GM21576 (cell line): ENCODE measurements at regions not wholly inside any gene's neighbourhood (a gene's known extent, or its start where the extent isn't known, plus 50 kb on each side); places are given as distances from the start of the nearest gene placed in this dataset.

ENCODE experiments used
- ATAC-seq: cut with Tn5 transposase; IDR thresholded peaks from one replicate; pipeline ENCODE4 v1.9.1; 2021; ENCODE audit warnings: mild to moderate bottlenecking, moderate library complexity; ENCODE audit not compliant: unreplicated experiment

DNA sequence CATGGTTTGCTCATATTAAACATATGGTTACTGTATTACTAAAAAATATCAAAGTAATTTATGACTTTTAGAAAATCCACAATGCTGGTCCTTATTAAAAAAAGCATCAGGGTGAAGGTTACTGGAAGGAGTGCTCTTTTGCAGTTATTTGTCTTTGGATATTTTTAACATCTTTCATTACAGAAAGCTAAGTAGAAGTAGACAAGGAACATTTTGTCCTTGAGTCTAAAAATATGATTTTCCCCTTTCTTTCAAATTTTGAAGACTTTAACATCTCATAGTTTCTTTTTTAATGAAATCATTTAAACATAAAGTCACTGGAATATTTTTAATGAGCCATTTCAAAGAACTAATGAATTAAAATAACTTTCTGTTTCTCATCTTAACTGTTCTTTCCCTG is 110.1 kb upstream of the TNS3 start:
- no peak for ATAC-seq

DNA sequence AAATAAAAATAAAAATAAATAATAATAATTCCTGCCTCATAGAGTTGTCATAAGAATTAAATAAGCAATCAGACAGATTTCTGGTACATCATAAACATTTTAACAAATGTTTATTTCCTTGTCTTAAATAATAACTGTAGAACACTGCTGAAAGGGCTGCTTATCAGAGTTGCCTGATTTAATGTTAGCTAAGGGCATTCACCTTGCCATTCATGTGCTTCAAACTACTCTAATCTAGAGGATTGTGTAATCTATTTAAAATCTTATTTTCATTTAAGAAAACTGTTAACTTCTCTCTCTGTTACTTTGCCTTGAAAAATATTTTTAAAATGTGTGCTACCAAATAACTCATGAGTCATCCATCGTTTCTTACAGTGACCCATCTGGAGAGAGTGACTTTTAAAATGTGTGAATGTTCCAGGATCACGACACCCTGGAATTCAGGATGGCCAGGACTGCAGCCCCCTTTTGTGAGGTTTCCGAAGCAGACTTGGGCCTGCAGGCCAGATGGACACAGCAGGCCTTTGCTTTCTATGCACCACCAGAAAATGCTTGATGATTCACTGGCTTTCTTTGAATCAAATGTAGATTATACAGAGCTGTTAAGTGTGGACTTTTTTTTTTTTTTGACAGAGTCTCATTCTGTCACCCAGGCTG is 109.1 kb upstream of the TNS3 start:
- ATAC-seq = no peak

DNA sequence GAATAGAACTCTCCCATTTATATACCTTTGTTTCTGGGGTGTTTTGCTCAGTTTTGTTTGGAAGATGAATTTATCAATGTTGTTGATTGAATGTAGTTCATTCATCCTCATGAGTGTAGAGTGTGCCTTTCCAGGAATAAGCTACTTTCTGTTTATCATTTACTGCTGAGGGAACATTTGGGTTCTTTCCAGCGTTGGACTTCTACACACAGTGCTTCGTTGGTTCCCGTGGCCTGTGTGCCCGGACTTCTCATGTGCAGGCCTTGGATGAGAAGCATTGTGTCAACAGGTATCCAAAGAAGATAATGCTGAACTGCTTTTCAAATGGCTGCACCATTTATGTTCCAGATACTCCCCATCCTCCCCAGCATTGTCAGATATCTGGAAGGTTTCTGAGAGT is 107.6 kb upstream of the TNS3 start:
- no peak for ATAC-seq

DNA sequence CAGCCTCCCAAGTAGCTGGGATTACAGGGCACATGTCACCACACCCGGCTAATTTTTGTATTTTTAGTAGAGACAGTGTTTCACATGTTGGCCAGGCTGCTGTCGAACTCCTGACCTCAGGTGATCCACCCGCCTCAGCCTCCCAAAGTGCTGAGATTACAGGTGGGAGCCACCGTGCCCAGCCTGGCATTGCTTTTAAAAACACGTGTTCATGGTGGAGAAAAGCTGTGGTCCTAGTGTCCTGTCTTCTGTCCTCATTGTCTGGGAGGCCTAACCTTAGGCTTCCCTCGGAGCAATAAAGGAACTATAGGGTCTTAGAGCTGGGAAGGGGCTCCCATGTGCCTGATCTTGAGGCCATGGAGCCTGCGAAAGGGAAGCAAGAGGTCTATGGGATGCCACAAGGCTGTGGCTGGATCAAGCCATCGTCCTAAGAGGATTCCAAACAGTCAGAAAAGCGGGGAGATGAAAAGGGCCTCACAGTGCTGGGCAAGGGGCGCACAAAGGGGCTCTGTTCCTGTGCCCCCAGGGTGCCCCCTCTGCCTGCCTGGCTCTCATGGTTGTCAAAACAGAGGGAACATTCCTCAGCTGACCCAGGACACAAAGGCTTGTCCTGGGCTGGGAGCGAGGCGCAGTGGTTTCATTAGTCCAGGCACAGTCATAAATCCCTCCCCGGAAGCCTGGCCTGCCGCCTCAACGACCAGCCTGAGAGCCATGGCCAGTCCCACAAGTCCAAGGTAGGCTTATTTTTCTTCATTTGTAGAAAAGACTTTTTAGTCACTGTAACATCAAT is 106.6 kb upstream of the TNS3 start:
- ATAC-seq = no peak

DNA sequence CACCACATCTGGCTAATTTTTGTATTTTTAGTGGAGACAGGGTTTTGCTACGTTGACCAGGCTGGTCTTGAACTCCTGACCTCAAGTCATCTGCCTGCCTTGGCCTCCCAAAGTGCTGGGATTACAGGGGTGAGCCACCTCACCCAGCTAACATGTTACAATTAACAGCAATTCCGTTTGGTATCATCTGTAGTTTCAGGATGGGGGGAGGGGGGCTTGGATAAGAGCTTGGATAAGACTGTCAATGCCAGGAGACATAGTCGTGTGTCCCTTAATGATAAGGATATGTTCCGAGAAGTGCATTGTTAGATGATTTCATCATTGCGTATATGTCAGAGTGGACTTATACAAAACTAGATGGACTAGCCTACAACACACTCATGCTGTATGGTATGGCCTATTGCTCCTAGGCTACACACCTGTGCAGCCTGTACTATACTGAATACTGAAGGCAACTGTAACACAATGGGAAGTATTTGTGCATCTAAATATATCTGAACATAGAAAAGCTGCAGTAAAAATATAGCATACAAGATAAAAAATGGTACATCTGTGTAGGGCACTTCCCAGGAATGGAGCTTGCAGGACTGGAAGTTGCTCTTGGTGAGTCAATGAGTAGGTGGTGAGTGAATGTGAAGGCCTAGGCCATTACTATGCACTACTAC is 103.9 kb upstream of the TNS3 start:
- ATAC-seq = no peak

DNA sequence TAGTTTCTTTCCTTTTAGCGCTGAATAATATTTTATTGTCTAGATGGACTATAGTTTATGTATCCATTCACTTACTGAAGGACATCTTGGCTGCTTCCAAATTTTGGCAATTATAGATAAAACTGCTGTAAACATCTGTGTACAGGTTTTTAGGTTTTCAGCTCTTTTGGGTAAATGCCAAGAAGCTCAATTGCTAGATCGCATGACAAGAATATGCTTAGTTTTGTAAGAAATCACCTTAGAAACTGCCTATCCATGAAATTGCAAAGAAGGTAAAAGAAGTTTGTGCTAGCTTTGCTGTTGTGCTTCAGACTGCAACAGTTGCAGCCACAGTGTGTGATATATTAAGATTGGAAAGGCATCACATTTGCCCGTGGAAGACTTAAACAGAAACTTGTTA is 103.2 kb upstream of the TNS3 start:
- no peak for ATAC-seq

DNA sequence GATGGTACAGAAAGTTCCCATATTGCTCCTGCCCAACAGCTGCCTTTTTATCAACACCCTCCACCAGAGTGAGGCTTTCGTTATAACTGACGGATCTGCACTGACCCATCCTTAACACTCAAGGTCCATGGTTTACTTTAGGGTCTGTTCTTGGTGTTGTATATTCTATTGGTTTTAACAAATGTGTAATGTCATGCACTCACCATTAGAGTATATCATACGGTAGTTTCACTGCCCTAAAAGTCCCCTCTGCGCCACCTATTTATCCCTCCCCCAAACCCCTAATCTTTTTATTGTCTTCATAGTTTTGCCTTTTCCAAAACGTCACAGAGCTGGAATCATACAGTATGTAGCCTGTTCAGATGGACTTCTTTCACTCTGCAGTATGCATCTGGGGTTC is 102.8 kb upstream of the TNS3 start:
- no peak for ATAC-seq

DNA sequence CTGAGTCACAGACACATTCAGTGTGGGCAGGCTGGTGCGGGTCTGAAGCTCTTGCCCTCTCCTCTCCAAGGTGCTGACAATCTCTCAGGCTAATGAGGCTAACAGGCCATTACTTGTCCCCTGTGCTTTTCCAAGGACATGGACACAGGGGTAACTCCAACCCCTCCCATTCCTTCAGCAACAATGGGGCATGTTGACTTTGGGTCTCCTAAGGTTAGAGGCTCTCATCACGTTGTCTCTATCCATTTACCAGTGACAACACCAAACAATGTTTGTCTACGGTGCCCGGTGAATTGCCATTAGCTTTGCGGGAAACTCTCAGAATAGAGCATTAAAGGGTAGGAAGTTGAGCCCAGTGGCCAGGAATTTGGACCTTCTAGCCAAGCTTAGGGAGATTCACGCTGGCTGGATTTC is 101.6 kb upstream of the TNS3 start:
- ATAC-seq = no peak

DNA sequence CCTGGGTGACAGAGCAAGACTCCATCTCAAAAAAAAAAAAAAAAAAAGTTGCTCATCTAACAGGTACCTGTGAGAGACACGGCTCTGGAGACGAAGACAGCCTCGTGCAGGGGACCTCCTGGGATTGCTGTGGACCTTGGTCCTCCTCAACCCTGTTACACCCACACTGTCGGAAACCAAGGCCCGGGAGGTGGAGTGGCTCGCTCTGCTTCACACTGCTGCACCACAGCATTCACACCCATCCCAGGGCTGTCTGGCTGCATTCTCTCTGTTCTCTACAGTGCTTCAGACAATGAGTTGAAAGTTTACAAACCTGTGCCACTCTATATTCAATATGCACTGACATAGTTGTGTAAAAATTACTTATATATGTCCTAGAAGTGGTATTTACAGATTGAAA is 101.0 kb upstream of the TNS3 start:
- no peak for ATAC-seq

DNA sequence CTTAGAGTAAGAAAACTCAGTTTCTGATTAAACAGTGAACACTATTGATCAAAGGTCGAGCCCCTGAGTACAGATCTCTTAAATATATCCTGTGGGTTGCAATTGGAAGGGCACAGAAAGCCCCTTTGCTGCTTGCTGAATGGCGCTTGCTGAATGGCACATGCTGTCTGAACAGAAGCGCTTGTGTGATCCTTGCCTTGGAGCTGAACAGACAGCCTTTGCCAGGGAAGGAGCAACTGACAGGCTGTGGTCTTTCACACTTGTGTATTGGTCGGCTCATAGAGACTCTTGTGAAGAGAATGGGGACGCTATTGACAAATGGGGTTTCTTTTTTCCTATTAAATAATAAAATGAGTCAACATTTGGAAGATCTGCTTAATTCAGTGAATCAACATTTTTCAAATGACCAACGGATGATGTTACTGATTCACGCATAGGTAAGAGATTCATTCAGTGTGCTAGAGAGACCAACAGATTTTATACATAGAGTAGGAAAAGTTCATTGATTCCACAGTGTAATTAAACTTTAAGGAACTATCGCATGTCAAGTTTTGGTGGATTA is 99.4 kb upstream of the TNS3 start:
- no peak for ATAC-seq

DNA sequence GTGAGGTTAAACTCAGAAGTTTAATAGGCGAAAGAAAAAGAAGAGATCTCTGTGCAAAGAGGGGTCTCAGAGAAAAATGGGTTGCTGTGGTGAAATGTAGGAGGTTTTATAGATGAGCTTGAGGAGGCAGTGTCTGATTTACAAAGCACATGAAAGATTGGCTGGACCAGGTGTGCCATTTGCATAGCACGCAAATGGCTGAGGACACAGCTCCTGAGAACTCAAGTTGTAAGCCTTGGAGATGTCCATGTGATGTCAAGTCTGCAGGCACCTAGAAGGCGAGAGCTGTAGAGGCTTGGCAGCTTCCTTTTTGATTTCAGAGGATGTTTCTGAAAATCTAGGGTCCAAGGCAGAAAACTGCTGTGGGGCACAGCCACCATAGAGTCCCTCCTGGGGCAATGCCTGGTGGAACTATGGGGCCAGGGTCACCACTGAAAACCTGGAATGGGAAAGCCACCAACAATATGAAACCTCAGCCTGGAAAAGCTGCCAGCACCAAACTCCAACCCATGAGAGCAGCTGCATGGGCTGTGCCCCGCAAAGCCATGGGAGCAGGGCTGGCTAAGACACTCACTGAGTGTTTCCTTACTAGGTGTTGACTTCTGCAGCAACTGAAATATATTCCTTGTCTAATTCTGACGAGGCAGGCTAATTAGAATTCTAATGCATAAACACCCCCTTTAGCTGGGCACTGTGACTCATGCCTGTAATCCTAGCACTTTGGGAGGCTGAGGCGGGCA is 96.9 kb upstream of the TNS3 start:
- no peak for ATAC-seq

DNA sequence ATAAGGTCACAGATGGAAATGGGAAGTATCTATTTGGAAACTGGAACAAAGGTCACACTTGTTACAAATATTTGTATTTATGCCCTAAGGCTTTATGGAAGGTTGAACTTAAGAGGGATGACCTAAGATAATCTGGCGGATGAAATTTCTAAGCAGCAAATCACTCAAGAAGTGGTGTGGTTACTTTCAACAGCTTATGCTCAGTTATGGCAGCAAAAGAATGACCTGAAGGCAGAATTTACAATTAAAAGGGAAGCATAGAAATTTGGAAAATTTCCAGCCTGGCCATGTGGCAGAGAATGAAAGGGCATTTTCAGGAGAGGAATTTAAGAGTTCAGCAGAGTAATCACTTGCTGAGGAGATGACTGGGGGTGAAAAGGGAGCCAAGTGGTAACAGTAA is 95.8 kb upstream of the TNS3 start:
- ATAC-seq = no peak

DNA sequence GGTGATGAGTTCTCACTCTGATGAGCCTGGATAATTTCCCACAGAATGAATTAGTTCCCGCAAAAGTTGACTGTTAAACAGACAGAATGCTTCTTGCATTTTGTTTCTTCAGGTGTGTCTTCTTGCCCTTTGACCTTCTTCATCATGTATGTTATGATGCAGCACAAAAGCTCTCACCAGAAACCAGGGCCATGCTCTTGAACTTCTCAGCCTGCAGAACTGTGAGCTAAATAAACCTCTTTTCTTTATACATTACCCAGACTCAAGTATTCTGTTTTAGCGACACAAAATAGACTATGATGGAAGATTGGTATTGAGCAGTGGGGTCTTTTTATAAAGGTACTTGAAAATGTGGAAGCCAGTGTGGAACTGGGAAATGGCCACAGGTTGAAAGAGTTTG is 95.2 kb upstream of the TNS3 start:
- ATAC-seq = no peak

DNA sequence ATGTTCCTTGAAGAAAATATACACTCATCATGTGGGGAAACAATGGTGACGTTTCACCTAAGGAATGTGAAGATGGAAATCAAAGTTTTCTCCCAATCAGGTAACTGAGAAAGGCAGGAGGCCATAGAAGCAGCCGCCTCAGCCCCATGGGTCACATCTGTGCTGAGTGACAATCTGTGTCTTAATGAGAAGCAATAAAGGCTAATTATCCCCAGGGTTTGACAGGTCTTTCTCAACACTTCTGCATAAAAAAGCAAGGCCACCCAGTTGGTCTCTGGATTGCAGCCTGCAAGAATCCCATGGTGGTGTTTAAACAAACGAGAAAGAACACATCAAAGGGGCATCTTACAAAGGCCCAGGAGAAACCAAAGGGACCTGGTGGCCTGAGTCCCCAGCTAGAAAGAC is 91.1 kb upstream of the TNS3 start:
- ATAC-seq = no peak

DNA sequence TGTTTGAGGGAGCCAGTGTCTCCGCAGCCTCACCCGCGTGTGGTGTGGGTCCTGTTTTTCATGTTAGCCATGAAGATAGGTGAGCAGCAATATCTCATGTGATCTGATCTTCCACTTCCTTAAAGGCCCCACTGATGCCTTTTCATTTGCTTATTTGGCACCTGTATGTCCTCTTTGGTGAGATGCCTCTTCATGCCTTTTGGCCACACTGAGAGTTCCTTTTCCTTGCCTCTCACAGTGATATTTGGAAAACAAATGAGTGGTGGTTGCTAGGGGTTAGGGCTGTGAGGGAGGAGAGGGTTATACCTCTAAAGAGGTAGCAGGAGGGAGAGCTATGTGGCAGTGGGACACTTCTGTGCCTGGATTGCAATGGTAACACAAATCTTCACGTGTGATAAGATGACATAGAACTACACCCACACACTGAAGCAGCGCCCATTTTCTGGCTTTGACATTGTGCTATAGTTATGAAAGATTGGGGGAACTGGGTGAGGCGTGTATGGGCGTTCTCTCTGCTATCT is 90.4 kb upstream of the TNS3 start:
- no peak for ATAC-seq

DNA sequence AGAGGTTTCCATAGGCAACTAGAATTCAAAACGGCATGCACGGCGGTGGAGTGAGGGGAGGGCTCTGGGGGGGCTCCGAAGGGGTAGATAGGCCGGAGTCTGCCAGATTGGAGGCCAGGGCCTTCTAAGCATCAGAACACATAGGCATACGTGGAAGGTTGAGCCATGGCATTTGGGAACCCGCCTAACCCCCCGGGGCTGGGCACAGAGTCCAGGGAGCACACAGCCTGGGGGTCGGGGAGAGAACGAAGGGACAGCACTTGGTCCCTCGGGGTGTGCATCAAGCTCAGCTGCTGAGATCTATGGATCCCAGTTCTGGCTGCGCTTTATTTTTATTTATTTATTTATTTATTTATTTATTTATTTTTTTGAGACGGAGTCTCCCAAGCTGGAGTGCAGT is 89.4 kb upstream of the TNS3 start:
- ATAC-seq = no peak

DNA sequence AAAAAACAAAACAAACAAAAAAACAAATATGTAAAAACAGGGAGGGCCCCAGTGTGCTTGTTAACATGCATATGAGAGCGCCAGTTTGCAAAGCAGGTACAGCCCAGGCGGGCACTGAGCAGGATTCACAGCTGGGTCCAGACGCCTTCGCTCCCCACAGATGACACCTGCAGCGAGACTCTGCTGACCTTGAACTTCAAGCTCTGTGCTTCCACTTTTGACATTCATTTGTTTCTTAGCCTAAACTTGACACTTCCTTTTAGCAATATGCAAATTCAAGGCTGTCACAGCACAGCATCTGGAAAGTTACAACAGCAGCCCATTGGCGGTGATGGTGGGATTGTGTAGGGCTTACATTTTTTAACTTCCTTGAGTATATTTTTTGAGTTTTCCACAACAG is 88.8 kb upstream of the TNS3 start:
- peak; percentile 82 for ATAC-seq

DNA sequence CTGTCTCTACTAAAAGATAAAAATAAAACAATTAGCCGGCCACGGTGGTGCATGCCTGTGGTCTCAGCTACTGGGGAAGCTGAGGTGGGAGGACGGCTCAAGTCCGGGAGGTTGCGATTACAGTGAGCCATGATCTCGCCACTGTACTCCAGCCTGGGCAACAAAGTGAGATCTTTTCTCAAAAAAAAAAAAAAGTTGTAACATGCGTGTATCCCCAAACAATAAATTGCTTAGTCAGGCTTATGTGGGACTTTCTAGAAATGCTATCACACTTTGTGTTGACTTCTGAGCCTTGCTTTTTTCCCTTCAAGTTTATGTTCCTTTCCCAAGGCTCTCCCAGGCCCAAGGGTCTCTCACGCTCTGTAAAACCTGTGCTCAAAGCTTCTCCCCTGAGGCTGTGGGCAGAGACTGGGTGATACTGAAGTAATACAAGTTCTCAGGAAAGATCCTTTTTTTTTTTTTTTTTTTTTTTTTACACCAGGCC is 88.0 kb upstream of the TNS3 start:
- ATAC-seq = no peak

DNA sequence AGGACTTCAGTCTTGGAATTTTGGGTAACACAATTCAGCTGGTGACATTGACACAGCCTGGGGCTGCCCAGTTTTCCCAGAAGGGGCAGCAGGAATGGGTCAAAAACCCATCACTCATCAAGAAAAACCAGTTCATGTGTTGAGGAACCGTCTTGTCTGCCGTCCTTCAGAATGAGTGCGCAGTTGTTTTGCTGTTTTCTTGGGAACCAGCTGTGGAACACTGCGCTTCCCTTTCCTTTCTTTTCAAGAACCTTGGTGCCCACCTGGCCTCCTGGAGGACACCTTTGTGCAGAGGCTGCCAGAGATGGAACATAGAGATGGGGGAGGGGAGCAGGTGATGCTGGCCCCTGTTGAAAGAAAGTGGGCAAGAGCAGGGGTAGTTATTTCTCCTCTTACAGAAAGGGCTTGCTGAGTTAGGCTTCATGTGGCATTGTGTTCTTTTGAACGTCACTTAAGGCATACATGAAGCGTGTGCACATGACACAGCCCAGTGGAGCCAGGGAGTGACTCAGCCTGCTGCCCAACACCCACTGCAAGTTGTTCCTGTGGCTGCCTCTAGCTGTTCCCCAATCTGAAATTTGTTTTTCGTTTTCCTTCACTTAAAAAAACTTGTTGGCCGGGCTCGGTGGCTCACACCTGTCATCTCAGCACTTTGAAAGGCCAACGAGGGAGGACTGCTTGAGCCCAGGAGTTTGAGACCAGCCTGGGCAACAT is 87.4 kb upstream of the TNS3 start:
- peak; percentile 76 for ATAC-seq

DNA sequence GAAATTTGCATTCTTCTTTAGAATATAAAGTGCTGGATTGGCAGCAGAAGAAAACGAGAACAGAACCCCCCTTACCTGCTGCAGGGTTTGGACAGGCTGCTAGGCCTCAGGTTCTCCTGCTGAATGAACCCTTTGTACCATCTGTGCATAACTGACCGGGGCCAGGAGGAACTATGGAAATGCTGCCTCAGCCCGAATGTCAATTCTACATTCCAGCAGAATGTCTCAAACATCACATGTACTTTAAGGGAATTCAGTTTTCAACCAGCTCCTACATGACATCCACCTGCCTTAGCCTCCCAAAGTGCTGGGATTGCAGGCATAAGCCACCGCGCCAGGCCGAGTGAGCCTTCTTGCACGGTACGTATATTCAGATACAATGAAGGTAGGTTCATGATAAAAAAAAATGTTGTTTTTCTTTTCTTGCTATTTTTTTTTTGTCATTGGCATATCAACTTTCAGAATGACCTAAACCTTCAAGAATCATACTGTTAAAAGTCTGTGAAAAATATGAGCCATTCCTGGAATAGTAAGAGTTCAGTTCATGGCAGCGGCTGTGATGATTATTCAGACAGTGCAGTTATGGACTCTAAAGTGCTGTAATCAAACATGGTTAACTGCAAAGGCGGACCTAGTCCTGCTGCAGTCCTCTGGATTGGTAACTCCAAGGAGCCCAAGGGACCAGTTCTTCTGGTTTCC is 84.4 kb upstream of the TNS3 start:
- ATAC-seq = no peak
